ACC112 (cell line): ENCODE measurements at regions not wholly inside any gene's neighbourhood (a gene's known extent, or its start where the extent isn't known, plus 50 kb on each side); places are given as distances from the start of the nearest gene placed in this dataset.

Experiments
- H2AFZ ChIP-seq: fragments of 200-600 bp; sonication (generic); one replicate; pipeline ENCODE4 v1.6.0; 2017; ENCODE audit warnings: antibody characterized with exemption, low read length; ENCODE audit not compliant: unreplicated experiment
- H3K27ac ChIP-seq: fragments of 200-600 bp; sonication (generic); 2 replicates; pipeline ENCODE4 v1.5.1; 2014; ENCODE audit warnings: low read depth, mild to moderate bottlenecking, antibody characterized with exemption, low read length, moderate library complexity
- H3K27me3 ChIP-seq: fragments of 200-600 bp; sonication (generic); 2 replicates; pipeline ENCODE4 v1.6.1; 2014; ENCODE audit warnings: mild to moderate bottlenecking, antibody characterized with exemption, low read length, moderate library complexity, mixed read lengths; ENCODE audit not compliant: insufficient read depth
- H3K36me3 ChIP-seq: fragments of 200-600 bp; sonication (generic); 2 replicates; pipeline ENCODE4 v1.6.1; 2016; ENCODE audit warnings: mild to moderate bottlenecking, antibody characterized with exemption, low read length, moderate library complexity, mixed read lengths; ENCODE audit not compliant: insufficient read depth
- H3K4me1 ChIP-seq: fragments of 200-600 bp; sonication (generic); one replicate; pipeline ENCODE4 v1.6.1; 2016; ENCODE audit warnings: low read length, mixed read lengths; ENCODE audit not compliant: insufficient read depth, unreplicated experiment, control insufficient read depth
- H3K4me3 ChIP-seq: fragments of 200-600 bp; sonication (generic); 2 replicates; pipeline ENCODE4 v1.5.1; 2014; ENCODE audit warnings: mild to moderate bottlenecking, low read depth, low read length
- H3K79me2 ChIP-seq: fragments of 200-600 bp; sonication (generic); one replicate; pipeline ENCODE4 v1.6.0; 2016; ENCODE audit warnings: low read length; ENCODE audit not compliant: control insufficient read depth, unreplicated experiment, insufficient read depth

GRCh38 chr18:24983566-24984139 lies 368.3 kb downstream of the ZNF521 start:
- H3K27ac ChIP-seq = no peak overlapping the region
- no peak overlapping the region for H3K4me3 ChIP-seq
- H3K79me2 ChIP-seq = no peaks in the 10 kb centered on the region
- no peaks in the 10 kb centered on the region for H3K36me3 ChIP-seq
- no peaks in the 10 kb centered on the region for H3K4me1 ChIP-seq
- H3K27me3 ChIP-seq = peaks cover 6% of the 10 kb centered on the region; the same call in 1 of the 2 replicates
- H2AFZ ChIP-seq = no peak overlapping the region

- no peak overlapping the region for H3K27ac ChIP-seq
- H3K27me3 ChIP-seq = peaks cover 6% of the 10 kb centered on the region; the same call in 1 of the 2 replicates
- no peak overlapping the region for H3K4me3 ChIP-seq
- H3K4me1 ChIP-seq = no peaks in the 10 kb centered on the region
- no peaks in the 10 kb centered on the region for H3K79me2 ChIP-seq
- H3K36me3 ChIP-seq = no peaks in the 10 kb centered on the region
- no peak overlapping the region for H2AFZ ChIP-seq
Measured at GRCh38 chr18:24985586-24985985, 366.4 kb downstream of the ZNF521 start.

- Histone ChIP-seq H3K27me3 (no peaks in the 10 kb centered on the region; the same call in 1 of the 2 replicates), H3K79me2 (no peaks in the 10 kb centered on the region), H3K36me3 (no peaks in the 10 kb centered on the region), H2AFZ (no peak overlapping the region), H3K4me1 (no peaks in the 10 kb centered on the region), H3K27ac (no peak overlapping the region), H3K4me3 (no peak overlapping the region)
Measured at GRCh38 chr18:24986666-24987302, 365.2 kb downstream of the ZNF521 start.

- Histone ChIP-seq H3K79me2 (no peaks in the 10 kb centered on the region), H3K4me1 (no peaks in the 10 kb centered on the region), H2AFZ (no peak overlapping the region), H3K4me3 (no peak overlapping the region), H3K27me3 (no peaks in the 10 kb centered on the region; the same call in 1 of the 2 replicates), H3K36me3 (no peaks in the 10 kb centered on the region), H3K27ac (no peak overlapping the region)
Measured at GRCh38 chr18:24987303-24988252, 364.4 kb downstream of the ZNF521 start.

GRCh38 chr18:24988253-24988840 lies 363.6 kb downstream of the ZNF521 start:
- no peaks in the 10 kb centered on the region for H3K4me1 ChIP-seq
- H3K27me3 ChIP-seq = no peaks in the 10 kb centered on the region; the same call in 1 of the 2 replicates
- no peak overlapping the region for H3K27ac ChIP-seq
- no peak overlapping the region for H2AFZ ChIP-seq
- H3K4me3 ChIP-seq = no peak overlapping the region
- H3K79me2 ChIP-seq = no peaks in the 10 kb centered on the region
- H3K36me3 ChIP-seq = no peaks in the 10 kb centered on the region

GRCh38 chr18:24989760-24990593 lies 362.0 kb downstream of the ZNF521 start:
- Histone ChIP-seq H3K4me1 (no peaks in the 10 kb centered on the region), H3K79me2 (no peaks in the 10 kb centered on the region), H3K36me3 (no peaks in the 10 kb centered on the region), H3K27me3 (no peaks in the 10 kb centered on the region), H3K4me3 (no peak overlapping the region), H2AFZ (no peak overlapping the region), H3K27ac (no peak overlapping the region)

- Histone ChIP-seq H3K4me3 (no peak overlapping the region), H3K36me3 (no peaks in the 10 kb centered on the region), H2AFZ (no peak overlapping the region), H3K4me1 (no peaks in the 10 kb centered on the region), H3K27ac (no peak overlapping the region), H3K27me3 (no peaks in the 10 kb centered on the region), H3K79me2 (no peaks in the 10 kb centered on the region)
Measured at GRCh38 chr18:24990671-24991134, 361.3 kb downstream of the ZNF521 start.

- H3K4me1 ChIP-seq = no peaks in the 10 kb centered on the region
- no peak overlapping the region for H2AFZ ChIP-seq
Measured at GRCh38 chr18:24991141-24992060, 360.6 kb downstream of the ZNF521 start.

GRCh38 chr18:24992491-24992890 lies 359.5 kb downstream of the ZNF521 start:
- Histone ChIP-seq H3K79me2 (no peaks in the 10 kb centered on the region), H2AFZ (no peak overlapping the region), H3K4me1 (no peaks in the 10 kb centered on the region), H3K27me3 (no peaks in the 10 kb centered on the region), H3K4me3 (no peak overlapping the region), H3K27ac (no peak overlapping the region), H3K36me3 (no peaks in the 10 kb centered on the region)

More at GRCh38 chr18:24991141-24992060, 360.6 kb downstream of the ZNF521 start:
- H3K27me3 ChIP-seq = no peaks in the 10 kb centered on the region
- H3K36me3 ChIP-seq = no peaks in the 10 kb centered on the region
- H3K4me3 ChIP-seq = no peak overlapping the region
- H3K27ac ChIP-seq = no peak overlapping the region
- H3K79me2 ChIP-seq = no peaks in the 10 kb centered on the region
